ENCODE measurements at regions not wholly inside any gene's neighbourhood (a gene's known extent, or its start where the extent isn't known, plus 50 kb on each side); places are given as distances from the start of the nearest gene placed in this dataset.
A peak's percentile ranks its signal among the peaks of the same experiment; 100 is the strongest.
"Not testable (repeated sequence)": the region's sequence is repeated elsewhere in the genome, so short reads cannot be mapped to it uniquely, and the experiment has no call there.

DNA sequence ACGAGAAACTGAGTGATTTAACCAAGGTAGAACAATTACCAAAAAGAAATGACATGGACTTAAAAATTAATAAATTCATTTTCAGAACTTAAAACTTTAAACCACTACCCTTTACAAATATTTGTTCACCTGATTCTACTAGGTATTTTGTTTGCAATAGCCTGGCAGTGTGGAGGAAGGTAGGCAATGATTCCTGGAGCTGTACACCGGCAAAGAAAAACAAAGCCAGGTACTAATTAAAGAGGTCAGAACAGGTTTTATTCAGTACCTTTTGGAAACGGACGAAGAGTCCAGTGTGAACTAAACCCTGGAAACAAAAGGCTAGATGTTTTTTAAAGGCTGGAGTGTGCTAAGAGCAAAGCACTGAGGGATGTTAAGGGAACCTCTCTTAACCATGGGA lies 561.3 kb upstream of the FSHR start:
- DNase-seq = no peak

DNA sequence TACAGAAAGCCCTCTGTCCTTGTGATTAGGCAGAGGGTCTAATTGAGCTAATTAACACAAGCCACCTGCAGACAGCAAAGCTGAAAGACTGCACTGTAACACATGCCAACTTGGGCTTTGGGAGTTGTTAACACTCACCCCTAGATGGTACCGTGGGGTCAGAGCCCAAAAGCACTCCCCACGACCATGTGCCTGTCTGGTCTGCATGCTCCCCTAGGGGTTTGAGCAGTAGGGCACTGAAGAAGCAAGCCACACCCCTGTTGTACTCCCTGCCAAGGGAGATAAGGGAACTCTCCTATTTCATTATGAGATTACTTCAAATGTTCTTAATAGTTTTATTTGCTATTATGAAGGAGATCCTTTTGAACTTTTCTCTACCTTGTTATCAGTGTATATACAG lies 560.1 kb upstream of the FSHR start:
- H3K27ac ChIP-seq = no peak overlapping the region
- H3K4me3 ChIP-seq = no peak overlapping the region
- H3K27me3 ChIP-seq = no peaks in the 10 kb centered on the region
- DNase-seq = no peak
- H3K4me1 ChIP-seq = no peaks in the 10 kb centered on the region
- no peak for TF ChIP-seq POLR2A (IDR thresholded peaks at IDR 0.05)
- H3K9me3 ChIP-seq = no peaks in the 10 kb centered on the region
- H3K36me3 ChIP-seq = no peaks in the 10 kb centered on the region

More for the DNA sequence above, 561.3 kb upstream of the FSHR start:
- no peaks in the 10 kb centered on the region for H3K9me3 ChIP-seq
- no peak overlapping the region for H3K27ac ChIP-seq
- no peaks in the 10 kb centered on the region for H3K36me3 ChIP-seq
- H3K27me3 ChIP-seq = no peaks in the 10 kb centered on the region
- TF ChIP-seq, protein P1, sequence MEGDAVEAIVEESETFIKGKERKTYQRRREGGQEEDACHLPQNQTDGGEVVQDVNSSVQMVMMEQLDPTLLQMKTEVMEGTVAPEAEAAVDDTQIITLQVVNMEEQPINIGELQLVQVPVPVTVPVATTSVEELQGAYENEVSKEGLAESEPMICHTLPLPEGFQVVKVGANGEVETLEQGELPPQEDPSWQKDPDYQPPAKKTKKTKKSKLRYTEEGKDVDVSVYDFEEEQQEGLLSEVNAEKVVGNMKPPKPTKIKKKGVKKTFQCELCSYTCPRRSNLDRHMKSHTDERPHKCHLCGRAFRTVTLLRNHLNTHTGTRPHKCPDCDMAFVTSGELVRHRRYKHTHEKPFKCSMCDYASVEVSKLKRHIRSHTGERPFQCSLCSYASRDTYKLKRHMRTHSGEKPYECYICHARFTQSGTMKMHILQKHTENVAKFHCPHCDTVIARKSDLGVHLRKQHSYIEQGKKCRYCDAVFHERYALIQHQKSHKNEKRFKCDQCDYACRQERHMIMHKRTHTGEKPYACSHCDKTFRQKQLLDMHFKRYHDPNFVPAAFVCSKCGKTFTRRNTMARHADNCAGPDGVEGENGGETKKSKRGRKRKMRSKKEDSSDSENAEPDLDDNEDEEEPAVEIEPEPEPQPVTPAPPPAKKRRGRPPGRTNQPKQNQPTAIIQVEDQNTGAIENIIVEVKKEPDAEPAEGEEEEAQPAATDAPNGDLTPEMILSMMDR (IDR thresholded peaks at IDR 0.05) = no peak
- no peak for TF ChIP-seq POLR2A (IDR thresholded peaks at IDR 0.05)
- no peaks in the 10 kb centered on the region for H3K4me1 ChIP-seq
- H3K4me3 ChIP-seq = no peak overlapping the region

DNA sequence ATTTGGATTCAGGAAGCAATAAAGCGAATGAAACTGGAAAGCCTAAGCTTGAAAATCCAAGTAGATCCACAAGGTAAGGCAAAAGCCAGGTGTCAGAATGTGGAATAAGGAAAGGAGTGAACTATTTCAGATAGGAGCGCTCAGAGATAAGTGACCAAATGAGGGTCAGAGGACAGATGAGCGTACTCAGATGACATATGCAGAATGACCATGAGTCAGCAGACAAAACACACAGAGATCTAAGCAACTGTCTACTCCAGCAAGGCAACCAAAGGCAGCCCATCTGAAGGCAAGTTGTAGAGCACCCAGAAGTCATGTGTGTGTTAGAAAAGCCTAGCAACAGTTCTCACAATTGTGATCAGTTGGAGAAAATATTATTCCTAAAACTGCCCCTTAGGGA lies 548.4 kb upstream of the FSHR start:
- H3K4me1 ChIP-seq = no peaks in the 10 kb centered on the region
- no peaks in the 10 kb centered on the region for H3K36me3 ChIP-seq
- no peak overlapping the region for H3K27ac ChIP-seq
- no peaks in the 10 kb centered on the region for H3K27me3 ChIP-seq
- no peaks in the 10 kb centered on the region for H3K9me3 ChIP-seq
- no peak overlapping the region for H3K4me3 ChIP-seq
- TF ChIP-seq, protein P1 (IDR thresholded peaks at IDR 0.05) = no peak
- no peak for TF ChIP-seq POLR2A (IDR thresholded peaks at IDR 0.05)
- DNase-seq = no peak

DNA sequence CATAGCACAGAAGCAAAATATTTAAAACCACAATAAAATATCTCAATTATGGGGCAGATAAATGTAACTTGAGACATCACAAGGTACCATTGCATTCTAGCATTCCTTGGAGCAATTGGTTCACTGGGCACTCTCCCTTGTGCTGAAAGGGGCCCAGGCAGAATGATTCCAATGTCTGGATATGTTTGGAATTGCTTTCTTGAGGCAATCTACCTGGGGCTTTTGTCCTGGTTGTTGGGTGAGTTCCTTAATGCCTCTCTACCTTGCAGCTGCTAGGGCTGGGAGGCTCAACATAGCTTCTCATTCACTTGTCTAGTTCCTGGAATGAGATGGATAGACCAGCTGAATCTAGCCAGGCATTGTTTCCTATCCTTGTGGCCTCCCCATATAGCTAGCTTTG lies 539.6 kb upstream of the FSHR start:
- no peaks in the 10 kb centered on the region for H3K4me1 ChIP-seq
- DNase-seq = no peak
- no peaks in the 10 kb centered on the region for H3K9me3 ChIP-seq
- H3K27me3 ChIP-seq = no peaks in the 10 kb centered on the region
- no peaks in the 10 kb centered on the region for H3K36me3 ChIP-seq
- H3K4me3 ChIP-seq = no peak overlapping the region
- no peak overlapping the region for H3K27ac ChIP-seq
- TF ChIP-seq POLR2A (IDR thresholded peaks at IDR 0.05) = no peak
- TF ChIP-seq, protein P1 (IDR thresholded peaks at IDR 0.05) = no peak

DNA sequence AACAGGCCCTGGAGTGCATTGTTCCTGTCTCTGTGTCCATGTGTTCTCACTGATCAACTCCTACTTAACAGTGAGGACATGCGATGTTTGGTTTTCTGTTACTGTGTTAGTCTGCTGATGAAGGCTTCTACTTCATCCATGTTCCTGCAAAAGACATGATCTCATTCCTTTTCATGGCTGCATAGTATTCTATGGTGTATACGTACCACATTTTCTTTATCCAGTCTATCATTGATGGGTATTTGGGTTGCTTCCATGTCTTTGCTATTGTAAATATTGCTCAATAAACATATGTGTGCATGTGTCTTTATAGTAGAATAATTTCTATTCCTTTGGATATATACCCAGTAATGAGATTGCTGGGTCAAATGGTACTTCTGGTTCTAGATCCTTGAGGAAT lies 537.7 kb upstream of the FSHR start:
- H3K4me3 ChIP-seq, H3K4me1 ChIP-seq, H3K36me3 ChIP-seq, H3K27me3 ChIP-seq, DNase-seq, H3K9me3 ChIP-seq, H3K27ac ChIP-seq: not testable (repeated sequence)

DNA sequence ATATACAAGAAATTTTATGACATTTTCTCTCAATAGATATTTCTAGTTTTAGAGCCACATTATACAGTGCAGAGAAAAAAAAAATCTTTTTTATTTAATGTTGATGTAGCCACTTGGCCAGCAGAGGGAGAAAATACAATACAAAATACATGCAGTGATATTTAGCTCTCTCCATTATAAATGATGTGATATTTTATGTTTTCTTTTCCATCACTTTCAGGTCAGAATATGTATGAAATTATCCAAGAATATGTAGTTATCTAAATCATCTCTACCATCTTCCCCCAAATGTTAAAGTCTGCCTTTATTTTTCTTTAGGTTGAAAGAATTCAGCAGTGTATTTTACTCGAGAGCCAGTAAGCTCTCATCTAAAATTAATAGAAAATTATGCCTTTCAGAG lies 533.6 kb upstream of the FSHR start:
- Histone ChIP-seq H3K27me3 (no peaks in the 10 kb centered on the region), H3K4me1 (no peaks in the 10 kb centered on the region), H3K36me3 (no peaks in the 10 kb centered on the region), H3K9me3 (no peaks in the 10 kb centered on the region), H3K27ac (no peak overlapping the region), H3K4me3 (no peak overlapping the region)
- TF ChIP-seq, protein P1 (IDR thresholded peaks at IDR 0.05) = peak in 1 of 6 experiments; percentile 18
- TF ChIP-seq POLR2A (IDR thresholded peaks at IDR 0.05) = no peak
- no peak for DNase-seq

DNA sequence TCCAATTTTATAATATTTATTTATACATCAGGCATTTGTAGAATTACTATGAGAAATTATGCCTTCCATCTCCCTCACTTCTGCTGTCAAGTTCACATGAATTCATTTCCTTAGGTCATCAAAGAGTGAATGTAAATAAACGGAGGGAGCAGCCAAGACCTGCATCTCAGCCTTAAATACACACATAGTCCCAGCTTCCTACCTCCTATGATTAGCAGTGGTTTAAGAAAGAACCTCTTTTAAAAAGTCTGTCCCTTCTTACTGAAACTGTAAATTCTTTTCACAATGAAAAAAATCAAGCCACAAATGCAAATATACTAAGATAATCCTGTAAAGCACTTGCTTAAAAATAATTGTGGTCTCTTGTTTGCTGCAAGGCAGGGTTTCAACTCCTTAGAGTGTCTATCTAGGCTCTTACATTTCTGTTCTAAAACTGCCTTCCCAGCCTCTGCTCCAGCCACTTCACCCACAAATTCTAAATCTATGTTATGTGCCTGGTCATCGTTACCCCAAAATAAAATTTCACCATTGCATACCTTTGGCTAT lies 532.7 kb upstream of the FSHR start:
- Histone ChIP-seq H3K4me3 (no peak overlapping the region), H3K4me1 (no peaks in the 10 kb centered on the region), H3K36me3 (no peaks in the 10 kb centered on the region), H3K27ac (no peak overlapping the region), H3K27me3 (no peaks in the 10 kb centered on the region), H3K9me3 (no peaks in the 10 kb centered on the region)
- no peak for DNase-seq
- TF ChIP-seq, protein P1 (IDR thresholded peaks at IDR 0.05) = no peak
- TF ChIP-seq POLR2A (IDR thresholded peaks at IDR 0.05) = no peak
